ENCODE measurements at regions not wholly inside any gene's neighbourhood (a gene's known extent, or its start where the extent isn't known, plus 50 kb on each side); places are given as distances from the start of the nearest gene placed in this dataset.

DNA sequence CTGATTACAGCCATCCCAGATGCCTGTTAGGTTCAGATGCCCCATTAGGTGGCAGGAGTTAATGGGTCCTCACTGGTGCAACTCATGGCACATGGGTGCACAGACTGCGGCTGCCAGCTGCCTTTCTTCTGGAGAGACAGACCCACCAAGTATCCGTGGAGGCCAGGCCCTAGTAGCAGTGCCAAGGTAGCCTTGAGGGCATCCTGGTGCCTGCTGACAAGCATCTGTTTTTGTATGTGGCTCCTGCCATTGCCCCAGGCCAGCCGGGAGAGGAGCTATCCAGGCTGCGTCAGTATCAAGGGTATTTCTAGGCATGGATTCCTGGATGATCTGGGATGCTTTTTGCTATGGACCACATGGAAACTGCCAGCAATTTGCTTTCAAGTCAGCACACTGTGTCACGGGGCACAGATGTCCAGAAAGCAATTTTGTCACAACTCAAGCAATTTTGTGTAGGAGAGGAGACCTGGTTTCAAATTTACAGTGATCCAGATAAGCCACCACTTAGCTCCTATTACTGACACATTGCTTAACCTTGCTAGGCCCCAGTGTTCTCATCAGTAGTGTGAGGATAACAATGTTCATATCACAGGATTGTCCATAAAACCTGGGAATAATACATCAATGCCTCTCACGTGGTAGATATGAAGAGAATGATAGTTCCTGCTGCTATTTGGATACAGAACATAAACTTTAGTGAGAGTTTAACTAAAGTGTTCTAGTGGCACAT lies 815.1 kb upstream of the RAB6C start:
- TF ChIP-seq EZH2phosphoT487 (IDR thresholded peaks at IDR 0.05; ENCODE audit: low read depth, severe bottlenecking, unreplicated experiment), result no peak
- TF ChIP-seq, protein P1, sequence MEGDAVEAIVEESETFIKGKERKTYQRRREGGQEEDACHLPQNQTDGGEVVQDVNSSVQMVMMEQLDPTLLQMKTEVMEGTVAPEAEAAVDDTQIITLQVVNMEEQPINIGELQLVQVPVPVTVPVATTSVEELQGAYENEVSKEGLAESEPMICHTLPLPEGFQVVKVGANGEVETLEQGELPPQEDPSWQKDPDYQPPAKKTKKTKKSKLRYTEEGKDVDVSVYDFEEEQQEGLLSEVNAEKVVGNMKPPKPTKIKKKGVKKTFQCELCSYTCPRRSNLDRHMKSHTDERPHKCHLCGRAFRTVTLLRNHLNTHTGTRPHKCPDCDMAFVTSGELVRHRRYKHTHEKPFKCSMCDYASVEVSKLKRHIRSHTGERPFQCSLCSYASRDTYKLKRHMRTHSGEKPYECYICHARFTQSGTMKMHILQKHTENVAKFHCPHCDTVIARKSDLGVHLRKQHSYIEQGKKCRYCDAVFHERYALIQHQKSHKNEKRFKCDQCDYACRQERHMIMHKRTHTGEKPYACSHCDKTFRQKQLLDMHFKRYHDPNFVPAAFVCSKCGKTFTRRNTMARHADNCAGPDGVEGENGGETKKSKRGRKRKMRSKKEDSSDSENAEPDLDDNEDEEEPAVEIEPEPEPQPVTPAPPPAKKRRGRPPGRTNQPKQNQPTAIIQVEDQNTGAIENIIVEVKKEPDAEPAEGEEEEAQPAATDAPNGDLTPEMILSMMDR (IDR thresholded peaks at IDR 0.05; ENCODE audit: poor library complexity), result no peak
